IPS-NIHi11 (cell line): ENCODE measurements at regions not wholly inside any gene's neighbourhood (a gene's known extent, or its start where the extent isn't known, plus 50 kb on each side); places are given as distances from the start of the nearest gene placed in this dataset.
A peak's percentile ranks its signal among the peaks of the same experiment; 100 is the strongest.
"Not testable (repeated sequence)": the region's sequence is repeated elsewhere in the genome, so short reads cannot be mapped to it uniquely, and the experiment has no call there.

Experiments
- DNase-seq: peaks from one replicate; pipeline ENCODE4 v3.0.0; 2012; ENCODE audit warnings: mixed read lengths, low spot score

DNA sequence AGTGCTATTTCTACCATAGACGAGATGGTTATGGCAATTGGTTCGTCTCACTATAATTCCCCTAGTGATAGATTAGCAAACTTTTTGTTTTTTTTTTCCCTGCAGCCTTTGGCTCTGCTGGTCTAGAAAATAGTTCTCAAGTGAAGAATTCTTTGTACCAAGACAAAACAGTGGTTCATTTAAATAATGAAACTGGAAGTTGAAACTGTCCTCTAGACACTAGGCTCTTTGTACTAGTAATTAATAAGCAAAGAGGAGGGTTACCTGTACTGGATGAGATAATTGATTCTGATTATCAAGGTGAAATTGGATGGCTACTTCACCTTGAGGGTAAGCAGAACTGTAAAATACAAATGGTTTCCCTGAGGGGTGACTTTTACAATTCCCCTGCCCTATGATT lies 156.9 kb upstream of the DCC start:
- no peak for DNase-seq

DNA sequence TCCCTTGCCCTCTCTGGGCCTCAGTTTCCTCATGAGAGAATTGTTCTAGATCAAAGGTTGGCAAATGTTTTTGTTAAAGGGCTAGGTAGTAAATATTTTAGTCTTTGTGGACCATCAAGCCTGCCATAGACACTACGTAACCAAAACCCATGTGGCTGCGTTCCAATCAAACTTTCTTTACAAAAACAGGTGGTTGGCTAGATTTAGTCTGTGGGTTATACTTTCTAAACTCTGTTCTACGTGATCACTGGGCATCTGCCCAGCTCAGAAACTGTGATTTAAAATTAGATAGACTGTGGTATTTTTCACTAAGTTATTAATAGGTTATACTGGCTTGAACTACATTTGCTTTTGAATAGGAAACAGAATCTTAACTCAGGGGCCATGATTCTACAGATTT lies 149.8 kb upstream of the DCC start:
- DNase-seq, result no peak

DNA sequence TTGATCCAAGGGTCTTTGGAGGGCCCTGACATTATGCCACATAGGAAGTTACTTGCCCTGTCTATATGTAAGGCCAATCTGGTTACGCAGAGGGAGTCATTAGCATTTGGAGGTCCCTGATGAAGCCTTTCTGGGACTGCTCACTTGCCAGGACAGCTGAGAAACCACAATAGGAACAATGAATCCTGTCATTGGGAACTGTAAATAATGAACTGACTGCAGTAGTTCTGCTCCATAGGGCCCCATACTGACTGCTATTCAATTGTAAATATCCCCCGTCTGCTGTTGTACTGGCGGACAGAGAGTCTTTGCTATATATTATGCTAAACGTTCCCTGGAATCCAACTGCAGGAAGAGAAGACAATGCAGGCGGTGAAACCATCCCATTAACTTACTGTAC lies 149.4 kb upstream of the DCC start:
- DNase-seq, result peak; percentile 16

DNA sequence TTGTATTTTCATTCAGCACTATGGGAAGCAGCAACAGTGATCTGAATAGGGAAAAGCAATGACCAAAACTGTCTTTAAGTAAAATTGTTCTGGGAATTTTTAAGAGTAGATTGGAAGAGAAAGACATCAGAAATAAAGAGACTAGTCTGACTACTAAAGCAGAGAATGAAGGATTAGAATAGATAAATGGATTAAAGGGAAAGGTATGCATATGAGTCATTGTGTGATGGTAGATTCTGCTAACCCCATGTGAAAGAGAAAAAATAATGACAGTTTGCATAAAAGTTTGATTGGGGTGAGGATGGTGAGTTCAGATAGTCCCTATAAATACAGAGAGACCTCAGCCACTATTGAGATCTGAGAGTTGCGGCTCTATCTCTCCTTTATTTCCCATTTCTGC lies 139.6 kb upstream of the DCC start:
- no peak for DNase-seq

DNA sequence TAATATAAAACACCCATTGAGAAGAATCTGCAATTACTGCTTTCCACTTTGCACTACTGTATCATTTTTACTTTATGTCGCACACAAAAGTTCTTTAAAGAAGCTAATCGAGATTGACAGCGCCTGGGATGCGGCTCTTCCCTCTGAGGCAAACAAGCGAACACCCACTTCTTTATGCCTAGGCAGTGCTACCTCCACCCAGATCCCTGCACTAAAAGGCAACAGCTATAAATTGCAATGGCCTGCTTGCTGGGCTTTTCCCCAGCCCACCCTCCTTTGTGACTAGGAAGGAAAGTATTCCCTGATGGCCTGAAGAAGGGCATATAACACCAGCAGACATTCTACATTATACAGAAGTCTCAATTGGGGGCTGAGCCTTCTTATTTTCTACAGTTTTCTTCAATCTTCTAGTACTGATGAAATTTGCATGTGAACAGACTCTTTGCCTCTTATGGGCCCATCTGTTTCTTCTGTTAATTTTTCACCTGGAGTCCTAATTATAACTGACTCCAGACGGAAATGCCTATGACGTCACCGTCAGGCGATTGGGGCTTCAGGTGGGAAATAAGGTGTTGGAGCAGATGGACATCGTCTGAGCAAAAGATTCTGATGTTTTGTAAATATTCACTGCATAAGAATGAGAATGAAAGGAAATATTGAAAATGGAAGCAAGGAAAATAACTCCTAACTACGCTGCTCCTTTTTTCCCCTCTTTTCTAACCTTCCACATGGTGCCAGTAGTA lies 138.9 kb upstream of the DCC start:
- no peak for DNase-seq

DNA sequence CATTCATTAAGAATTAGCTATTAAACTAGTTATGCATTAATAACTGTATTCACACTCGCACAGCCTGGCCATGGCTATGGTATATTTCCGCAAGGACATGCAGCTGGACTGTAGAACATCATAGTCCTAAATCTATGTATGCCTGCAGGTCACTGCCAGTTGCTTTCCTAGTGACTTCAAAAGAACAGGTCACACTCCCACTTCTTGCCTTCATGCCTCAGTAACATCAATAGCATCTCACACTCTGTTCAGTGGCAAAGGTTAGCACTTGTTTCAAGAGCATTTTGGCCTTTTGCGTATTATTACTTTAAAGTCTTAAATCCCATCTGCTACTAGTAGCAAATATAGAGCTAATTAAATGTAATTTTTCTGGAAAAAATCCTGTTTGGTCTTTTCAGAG lies 131.4 kb upstream of the DCC start:
- no peak for DNase-seq

DNA sequence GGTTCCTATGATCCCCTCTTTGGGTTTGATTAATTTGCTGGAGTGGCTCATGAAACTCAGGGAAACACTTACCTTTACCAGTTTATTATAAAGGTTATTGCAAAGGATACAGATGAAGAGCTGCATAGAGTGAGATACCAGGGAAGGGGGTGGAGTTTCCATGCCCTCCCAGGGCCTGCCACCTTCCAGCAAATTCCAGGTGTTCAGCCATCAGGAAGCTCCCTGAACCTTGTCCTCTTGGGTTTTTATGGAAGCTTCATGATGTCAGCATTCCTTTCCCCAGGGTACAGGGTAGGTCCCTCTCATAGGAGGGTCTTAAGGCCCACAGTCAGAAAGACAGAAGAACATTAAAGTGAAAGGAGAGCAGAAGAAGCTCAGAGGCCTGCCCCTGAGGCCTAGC lies 123.9 kb upstream of the DCC start:
- no peak for DNase-seq

DNA sequence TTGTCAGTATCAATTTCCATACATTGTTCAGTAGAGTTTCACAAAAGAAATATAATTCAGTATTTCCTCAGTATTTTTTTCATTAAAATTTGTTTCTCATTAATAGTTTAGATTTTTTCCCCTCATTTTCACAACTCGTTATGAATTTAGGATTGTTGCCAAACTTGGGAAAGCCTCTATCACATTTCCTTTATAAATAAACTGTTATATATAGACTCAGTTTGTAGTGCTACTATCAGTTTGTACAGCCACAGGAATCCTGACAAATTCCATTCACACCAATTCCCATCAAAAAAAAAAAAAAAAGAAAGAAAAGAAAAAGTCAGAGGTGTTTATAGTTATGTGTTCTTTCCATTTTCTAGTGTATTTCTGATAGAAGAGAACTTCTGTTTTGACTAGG lies 123.3 kb upstream of the DCC start:
- no peak for DNase-seq

DNA sequence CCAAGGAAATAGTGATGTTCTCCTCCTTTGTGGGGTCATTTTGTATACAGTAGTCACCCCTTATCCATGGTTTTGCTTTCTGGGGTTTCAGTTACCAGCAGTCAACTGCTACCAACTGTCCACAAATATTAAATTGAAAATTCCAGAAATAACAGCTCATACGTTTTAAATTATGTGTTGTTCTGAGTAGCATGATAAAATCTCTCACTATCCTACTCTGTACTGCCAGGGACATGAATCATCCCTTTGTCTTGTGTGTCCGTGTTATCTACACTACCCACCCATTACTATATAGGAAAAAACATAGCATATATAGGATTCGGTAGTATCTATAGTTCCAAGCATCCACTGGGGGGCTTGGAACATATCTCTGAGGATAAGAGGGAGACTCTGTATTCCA lies 120.9 kb upstream of the DCC start:
- DNase-seq, result no peak

DNA sequence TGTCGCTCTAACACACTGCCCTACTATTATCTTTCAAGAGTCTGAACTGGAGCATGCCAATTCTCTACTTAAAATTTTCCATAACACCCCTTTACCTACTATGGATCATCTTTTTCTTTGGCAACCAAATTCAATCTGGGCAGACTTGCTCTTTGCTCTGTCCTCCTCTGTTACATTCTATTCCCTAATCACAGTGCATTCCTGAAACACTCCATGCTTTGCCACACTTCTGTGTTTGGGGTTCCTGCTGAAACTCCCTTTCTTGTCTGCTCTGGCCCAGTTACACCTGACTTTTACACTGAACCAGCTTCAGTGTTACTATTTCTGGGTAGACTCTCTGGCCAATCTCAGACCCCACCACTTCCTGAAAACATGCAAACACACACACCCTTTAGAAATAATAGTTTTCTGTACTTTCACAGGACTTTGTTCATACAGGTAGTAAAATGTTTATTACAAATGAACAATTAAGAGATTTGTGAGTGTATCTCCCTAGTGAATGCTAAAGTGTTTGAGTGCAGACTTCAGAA lies 119.9 kb upstream of the DCC start:
- no peak for DNase-seq

DNA sequence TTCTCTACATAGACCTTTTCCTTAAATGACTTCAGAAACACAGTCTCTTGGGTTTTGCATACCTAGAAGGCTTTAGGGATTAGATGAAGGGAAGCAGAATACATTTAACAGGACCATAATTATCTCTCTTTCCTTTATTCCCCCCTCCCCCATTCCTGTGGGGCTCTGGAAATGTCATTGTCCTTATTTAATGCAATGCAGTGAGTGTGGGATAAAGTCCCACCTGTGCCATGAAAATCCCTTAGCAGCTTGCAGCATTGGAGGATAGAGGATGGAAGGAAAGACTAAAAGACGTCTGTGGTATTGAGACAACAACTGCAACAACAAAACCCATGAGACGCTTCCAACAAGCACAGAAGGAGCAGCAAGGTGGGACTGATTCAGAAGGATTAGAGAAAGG lies 117.8 kb upstream of the DCC start:
- no peak for DNase-seq

DNA sequence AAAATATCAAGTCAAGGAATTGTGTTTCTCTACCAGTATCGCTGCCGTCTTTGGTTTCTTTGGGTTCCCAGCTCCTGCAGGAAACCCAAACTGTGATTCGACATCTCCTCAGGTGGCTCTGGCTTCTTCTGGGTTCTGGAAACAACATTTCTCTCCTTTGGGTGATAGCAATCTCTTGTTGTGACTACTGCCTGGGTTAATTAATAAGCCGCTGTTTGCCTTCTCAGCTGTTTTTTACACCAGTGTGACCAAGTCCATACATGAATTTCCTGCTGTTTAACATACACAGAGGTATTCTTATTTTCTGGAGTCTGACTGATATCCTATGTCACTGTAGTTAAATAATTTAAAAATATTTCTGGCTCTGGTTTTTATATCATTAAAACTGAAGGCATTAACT lies 112.5 kb upstream of the DCC start:
- no peak for DNase-seq

DNA sequence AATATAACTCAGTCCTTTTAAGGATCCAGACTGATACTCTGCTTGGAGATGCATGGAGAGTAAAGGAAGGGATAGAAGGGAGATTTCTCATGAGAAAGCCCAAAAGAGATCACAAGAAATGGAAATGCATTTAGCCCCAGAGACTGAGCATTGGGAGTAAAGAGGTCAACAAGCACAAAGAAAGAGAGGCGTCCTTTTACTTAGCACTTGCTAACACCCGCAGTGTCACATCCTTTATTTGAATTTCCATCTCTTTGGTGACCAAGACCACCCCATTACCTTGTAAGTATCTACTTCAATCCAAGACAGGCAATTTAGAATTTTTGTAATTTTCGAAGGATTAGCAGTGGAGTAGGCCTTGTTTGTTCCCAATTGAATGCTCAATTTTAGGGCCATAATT lies 111.8 kb upstream of the DCC start:
- DNase-seq, result peak; percentile 22

DNA sequence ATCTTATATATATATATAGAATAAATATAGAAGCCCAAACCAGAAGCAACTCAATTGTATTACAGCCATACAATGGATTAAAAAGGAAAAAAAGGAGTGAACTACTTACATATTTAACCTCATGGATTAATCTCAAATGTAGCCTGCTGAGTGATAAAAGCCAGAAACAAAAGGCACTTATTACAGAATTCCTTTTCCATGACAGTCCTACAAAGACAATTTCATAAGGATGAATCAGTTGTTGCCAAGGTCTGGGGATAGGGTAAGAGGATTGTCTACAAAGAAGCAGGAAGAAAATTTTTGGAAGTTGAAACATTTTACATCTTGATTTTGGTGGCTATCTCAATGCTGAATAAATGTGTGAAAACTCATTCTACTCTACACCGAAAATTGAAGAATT lies 103.9 kb upstream of the DCC start:
- no peak for DNase-seq

DNA sequence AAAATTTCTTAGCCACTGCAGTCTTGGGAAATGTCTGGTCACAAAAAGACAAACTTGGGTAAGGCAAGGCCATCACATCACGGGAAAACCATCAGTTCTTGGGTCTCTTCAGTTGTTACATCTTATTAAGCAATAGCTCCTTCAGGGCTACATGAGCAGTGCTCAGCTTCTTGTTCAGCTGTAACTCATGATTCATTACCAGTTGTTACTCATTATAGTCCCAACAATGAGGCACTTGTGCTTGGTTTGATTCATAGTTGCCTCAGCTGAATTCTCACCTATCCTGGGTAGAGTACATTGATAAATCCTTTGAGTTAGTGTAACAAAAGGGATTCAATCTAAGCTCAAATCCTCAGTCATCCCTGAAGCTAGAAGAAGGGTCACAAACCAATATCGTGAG lies 102.4 kb upstream of the DCC start:
- DNase-seq, result no peak

DNA sequence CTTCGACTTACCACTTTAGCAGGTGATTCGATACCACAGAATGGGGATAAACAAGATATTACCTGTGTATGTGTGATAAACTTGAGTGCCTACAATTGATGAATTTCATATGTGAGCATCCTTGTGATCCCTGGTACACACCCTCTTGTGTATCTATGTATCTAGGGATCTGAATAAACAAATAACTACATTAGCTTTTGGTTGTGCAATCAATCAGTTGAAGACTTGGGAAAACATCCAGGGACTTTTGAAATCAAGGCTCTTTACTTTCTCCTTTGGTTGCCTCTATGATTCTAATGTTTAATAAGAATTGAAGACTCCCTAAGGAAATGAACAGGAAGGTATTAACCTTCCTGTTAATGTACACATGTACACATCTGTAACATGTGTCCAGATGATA lies 97.3 kb upstream of the DCC start:
- no peak for DNase-seq

DNA sequence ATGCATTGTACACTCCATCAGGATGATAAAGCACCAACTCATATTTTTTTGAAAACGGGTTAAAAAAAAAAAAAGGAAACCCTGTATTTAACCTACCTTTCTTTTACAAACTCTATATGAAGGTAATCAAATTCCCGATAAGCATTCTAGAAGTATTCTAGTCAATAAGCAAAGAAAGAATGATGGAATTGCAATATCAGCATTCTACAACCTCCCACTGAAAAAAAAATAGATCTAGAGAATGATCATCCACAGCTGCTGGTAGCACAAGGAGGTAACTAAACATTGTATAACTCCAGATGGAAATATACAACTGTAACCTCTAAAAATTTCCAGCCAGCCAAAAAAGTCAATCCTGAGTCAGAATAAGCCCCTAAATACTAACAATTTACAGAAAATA lies 95.3 kb upstream of the DCC start:
- DNase-seq, result no peak

DNA sequence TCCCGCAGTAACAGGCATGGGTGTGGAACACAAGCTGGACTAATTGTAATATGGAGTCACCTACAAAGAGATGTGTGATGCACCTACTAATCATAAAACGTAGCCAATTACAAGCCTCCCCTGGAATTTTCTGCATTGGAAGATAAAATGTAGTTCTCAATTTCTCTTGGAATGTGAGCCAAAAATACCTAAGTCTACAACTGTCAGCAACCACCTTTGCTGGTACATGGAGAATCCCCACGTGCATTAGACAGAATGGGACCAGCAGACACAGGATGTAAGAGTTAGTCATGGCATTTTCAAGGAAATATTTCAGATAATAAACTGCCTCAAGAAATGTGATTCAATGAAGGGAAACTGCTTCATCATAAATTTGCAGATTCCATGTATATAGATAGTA lies 85.6 kb upstream of the DCC start:
- DNase-seq, result no peak

DNA sequence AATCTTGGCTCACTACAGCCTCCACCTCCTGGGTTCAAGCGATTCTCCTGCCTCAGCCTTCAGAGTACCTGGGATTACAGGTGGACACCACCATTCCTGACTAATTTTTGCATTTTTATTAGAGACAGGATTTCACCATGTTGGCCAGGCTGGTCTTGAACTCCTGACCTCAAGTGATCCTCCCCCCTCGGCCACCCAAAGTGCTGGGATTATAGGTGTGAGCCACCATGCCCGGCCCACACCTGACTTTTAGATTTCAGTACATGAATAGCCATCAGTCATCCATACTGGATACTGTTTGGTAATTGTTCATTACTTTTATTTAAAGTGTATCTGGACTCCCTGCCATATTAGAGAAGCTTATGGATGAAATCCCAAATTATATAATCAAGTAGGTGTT lies 82.6 kb upstream of the DCC start:
- not testable (repeated sequence) for DNase-seq

DNA sequence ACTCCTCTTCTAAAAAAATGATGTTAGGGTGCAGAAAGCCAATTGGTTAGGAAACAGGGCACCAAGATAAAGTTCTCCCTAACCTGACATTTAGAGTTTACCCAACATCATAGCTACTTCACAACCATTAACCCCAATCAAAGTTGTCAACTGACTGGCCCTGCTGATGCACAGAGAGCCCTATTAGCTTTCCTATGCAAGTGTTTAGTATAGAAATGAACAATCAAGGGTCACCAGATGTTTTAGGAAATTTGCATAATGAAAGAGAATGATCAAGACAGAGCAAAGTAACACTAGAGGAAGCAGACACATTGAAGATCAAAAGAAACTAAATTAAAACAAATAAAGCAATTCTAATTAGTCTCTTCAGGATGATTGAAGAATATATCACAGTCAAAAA lies 64.2 kb upstream of the DCC start:
- no peak for DNase-seq

DNA sequence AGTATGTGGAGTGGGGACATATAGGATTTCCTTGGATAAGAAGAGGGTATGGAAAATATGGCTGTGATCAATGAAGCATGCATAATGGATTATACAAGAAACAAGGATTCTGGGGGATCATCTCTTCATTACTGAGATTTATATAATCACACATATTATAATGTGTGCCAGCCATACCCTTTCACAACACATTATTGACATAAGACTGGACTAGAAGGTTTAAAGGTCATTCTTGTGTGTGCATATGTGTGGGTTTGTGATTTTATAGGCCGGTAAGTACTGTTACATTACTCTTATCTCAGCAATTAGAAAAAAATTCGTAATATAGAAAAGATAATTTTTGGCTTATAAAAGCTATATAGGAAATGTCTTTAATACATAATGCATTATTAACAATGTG lies 62.2 kb upstream of the DCC start:
- no peak for DNase-seq

DNA sequence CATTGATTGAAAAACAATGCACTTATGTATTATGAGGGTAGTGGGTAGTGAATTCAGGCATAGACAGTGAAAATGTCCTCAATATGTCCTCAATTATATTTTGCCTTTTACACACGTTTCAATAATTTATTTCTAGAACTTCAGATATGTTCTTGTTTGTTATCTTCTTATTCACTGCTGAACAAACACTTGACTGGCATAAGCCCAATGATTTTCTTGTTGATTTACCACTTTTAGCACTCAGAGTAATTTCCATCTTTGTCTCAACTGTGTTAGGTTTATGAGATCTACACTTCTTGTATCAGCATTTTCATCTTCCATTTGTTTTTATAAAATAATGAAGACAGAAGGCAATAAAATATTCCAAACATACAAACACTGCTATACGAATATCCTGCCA lies 61.8 kb upstream of the DCC start:
- DNase-seq, result no peak

DNA sequence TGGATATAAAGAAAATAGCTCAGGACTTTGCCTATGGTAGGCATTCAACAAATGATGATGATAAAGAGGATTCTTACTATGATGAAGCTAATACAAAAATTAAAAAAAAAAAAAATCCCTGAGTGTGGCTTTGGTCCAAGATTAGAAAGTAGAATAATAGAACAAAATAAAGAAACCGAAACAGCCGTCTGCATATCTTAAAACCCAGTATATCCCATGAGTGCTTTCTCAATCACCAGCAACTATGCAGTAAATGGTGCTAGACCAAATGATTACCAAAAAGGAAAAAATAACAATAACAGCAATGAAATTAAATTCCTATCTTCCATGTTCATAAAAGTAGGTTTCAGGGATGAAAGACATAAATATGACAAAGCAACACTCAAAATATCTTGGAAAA lies 59.3 kb upstream of the DCC start:
- DNase-seq, result no peak

DNA sequence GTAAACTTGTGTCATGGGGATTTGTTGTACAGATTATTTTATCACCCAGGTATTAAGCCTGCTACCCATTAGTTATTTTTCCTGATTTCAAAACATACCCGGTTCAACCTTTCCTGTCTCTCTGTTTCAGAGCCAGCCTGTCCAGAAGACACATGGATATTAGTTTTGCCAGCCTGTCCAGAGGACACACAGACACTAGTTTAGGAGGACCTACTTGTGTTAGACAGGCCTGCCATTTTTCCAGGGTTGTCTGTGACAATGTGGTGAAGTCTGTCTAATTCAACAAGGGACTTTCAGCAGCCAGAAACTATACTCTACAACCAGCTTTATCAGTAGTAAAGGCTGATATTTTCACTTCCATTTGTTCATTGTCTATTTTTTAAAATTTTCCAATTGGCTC lies 56.1 kb upstream of the DCC start:
- no peak for DNase-seq

DNA sequence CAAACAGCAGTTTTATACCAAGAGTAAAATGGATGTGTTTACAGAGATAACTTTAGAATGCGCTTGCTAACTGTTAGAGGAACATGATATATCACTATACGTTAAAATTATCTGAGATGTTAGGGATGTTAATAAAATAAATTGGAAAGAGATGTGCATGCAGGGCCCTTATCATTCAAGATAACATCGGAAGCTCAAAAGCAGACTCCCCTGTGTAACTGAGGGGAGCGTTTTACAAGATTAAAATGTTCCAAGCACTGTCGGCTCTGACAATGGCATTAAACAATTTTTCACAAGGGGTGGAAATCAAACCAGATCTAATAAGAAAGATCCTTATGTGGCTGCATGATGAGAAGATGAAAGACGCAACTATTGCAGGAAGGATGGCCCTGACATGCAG lies 53.3 kb upstream of the DCC start:
- DNase-seq, result no peak
